DMS79 treated with DMSO at 0.1 percent for 48 hours (cell line): ENCODE measurements at regions not wholly inside any gene's neighbourhood (a gene's known extent, or its start where the extent isn't known, plus 50 kb on each side); places are given as distances from the start of the nearest gene placed in this dataset.

Experiments used
- DNase-seq: peaks from one replicate; lab custom pipeline; 2025; lab: John Stamatoyannopoulos, UW

DNA sequence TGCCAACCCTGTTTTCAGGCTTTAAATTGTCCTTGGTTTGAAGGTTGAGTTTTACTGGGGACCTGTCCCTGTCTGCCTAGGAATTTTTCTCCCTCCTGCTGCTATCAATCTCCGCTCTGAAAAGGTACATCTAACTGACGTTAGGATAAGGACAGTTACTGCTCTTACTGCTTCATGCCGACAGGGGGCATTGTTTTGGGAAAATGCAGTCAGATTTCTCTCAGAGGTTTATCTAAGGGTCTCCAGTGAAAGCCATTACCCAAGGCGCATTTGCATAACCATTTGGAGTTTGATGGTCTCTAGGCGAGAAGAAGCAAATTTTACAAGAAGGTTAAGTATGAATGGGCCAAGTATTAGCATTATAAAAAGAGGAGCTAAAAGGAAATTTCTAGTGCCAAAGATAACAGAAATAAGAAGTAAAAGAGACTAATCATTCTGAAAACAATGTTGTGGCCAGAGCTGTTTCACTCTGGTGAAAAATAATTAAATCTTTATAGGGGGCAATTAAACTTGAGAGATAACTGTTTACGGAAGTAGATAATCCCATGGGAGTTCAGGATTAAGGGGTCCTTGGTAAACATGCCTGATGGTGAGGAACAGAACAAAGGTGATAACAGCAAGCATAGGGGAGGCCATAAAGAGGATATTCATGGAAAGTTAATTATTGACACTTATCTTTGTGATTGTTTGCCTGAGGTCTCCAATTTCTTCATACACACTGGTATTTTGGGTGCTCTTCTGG is 605.0 kb downstream of the MTRR start:
- DNase-seq = no peak

DNA sequence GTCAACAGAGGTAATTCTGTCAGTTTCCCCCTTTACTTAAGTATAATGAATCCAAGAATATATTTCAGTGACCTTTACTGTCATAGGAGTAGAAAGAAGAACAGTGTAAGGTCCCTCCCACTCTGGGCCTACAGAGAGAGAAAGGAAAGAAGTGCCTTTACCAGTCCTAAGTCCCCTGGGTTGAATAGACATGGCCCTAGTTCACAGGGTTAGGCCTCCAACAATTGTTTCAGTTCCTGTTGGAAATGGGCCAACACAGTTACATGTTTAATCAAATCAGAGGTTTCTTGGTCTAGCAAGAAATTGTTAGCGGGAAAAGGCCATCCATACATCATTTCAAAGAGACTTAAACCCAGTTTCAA is 605.6 kb downstream of the MTRR start:
- DNase-seq = no peak

- no peak for DNase-seq
Observed at GRCh38 chr5:8478326-8478725, 609.4 kb downstream of the MTRR start.

- no peak for DNase-seq
Observed at GRCh38 chr5:8481007-8481406, 612.1 kb downstream of the MTRR start.

- no peak for DNase-seq
Observed at GRCh38 chr5:8491254-8491653, 622.3 kb downstream of the MTRR start.

GRCh38 chr5:8493176-8493575 is 624.2 kb downstream of the MTRR start:
- DNase-seq = no peak

- DNase-seq = no peak
Observed at GRCh38 chr5:8500426-8500825, 631.5 kb downstream of the MTRR start.

DNA sequence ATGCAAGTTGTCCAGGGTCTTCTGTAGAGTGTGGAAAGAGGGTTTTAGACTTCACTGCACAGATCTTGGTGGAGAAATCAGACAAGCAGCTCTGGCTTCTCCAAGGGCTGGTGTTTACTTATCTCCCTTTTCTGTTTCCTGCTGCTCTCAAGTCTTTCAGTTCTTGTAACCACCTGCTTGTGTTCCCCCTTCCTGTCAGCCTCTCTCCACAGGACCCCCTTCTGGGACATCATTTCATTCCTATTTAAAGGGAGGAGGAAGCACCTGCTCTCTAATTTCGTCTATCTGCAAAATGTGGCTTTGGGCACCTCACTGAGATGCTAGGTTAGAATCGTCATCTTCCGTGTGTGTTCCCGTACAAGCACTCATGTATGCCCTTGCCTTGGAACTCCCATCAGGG is 636.2 kb downstream of the MTRR start:
- DNase-seq = no peak

DNA sequence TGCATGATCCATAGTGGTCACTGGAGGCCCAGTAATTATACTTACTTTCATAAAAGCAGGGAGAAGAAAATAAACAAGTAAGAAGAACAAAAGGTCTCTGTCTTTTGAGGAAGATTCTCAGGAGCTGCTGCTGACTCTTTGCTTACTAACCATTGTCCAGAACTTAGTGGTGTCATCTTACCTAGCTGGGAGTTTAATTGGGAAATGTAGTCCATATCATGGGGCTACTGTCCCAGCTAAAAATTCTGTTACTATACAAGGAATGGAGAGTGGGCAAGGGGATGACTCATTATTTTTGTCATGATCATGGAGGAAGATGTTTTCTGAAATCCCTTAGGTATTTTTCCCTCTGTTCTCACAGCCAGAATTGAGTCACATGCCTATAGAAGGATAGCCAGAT is 639.3 kb downstream of the MTRR start:
- DNase-seq = no peak

DNA sequence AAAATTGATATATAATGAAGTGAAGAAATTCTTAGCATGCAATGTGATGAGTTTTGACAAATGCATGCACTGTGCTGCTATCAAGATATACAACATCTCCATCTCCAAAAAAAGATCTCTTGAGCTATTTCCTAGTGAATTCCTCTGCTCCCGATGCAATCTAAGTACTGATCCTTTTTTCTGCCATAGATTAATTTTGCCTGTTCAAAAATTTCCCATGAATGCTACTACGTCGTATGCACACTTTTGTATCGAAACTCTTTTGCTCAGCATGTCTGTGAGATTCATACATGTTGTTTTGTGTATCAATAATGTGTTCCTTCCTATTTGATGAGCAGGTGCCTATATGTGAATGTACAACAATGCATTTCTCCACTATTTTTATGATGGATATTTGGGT is 647.4 kb downstream of the MTRR start:
- DNase-seq = no peak

GRCh38 chr5:8517456-8517855 is 648.5 kb downstream of the MTRR start:
- no peak for DNase-seq

- DNase-seq = no peak
Observed at GRCh38 chr5:8520917-8521316, 652.0 kb downstream of the MTRR start.

DNA sequence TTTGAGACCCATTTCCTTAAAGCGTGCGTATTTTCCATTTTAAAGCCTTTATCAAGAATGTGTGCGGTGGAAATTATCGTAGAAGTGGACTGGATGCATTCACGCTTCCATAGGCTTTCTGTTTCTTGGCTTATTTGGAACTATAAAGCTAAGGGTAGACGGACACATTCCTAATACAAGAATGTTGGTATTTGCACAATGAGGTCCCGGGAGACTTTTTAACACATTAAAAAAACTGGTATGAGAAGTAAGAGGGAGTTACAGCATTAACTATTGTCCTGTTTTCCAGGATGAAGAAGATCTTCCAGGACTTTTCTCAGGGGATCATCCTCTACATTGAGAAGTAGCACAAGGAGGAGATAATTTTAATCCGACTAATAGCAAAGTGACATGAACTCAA is 653.0 kb downstream of the MTRR start:
- no peak for DNase-seq

- DNase-seq = no peak
Observed at GRCh38 chr5:8522646-8523045, 653.7 kb downstream of the MTRR start.

GRCh38 chr5:8523501-8523900 is 654.6 kb downstream of the MTRR start:
- DNase-seq = no peak

GRCh38 chr5:8525819-8526218 is 656.9 kb downstream of the MTRR start:
- no peak for DNase-seq

- no peak for DNase-seq
Observed at GRCh38 chr5:8528106-8528505, 659.2 kb downstream of the MTRR start.

DNA sequence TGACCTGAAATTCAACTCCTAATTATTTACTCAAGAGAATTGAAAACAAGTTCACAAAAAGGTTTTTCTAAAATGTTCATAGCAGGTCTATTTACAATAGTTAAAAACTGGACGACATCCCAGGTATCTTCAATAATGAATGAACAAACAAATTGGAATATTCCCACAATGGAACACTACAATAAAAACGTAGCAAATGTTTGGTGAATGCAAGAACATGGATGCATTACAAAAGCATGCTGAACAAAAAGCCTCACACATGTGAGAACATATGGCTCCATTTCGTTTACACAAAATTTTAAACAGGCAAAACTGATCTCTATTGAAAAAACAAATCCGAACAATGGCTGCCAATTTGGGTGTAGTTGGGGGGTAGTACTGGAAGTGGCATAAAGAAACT is 669.9 kb downstream of the MTRR start:
- no peak for DNase-seq

GRCh38 chr5:8540317-8540716 is 671.4 kb downstream of the MTRR start:
- DNase-seq = no peak

- no peak for DNase-seq
Observed at GRCh38 chr5:8550921-8551320, 682.0 kb downstream of the MTRR start.

DNA sequence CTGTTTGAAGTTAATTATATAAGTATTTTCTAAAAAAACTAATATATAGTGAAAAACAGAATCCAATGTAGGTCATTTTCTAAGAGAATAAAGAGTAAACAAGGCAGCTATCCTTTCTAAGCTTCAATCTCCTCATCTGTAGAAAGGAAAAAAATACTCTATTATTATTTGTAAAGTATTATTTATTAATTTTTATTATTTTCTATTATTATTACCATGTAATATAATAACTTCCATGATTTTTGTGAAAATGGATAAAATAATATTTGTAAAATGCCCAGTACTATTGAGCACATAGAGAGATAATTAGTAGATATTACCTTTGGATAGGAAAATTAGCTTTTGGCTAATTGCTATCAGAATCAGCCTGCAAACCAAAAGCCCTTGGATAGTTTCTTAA is 684.4 kb downstream of the MTRR start:
- DNase-seq = no peak

GRCh38 chr5:8557728-8558127 is 688.8 kb downstream of the MTRR start:
- DNase-seq = no peak

GRCh38 chr5:8560776-8561175 is 691.8 kb downstream of the MTRR start:
- no peak for DNase-seq

GRCh38 chr5:8561224-8561840 is 692.4 kb downstream of the MTRR start:
- no peak for DNase-seq
